Left ventricle myocardium inferior (tissue), 1 donor: ENCODE measurements at regions not wholly inside any gene's neighbourhood (a gene's known extent, or its start where the extent isn't known, plus 50 kb on each side); places are given as distances from the start of the nearest gene placed in this dataset.

Experiments
- DNase-seq: peaks from one replicate; pipeline ENCODE4 v3.0.0-alpha.2; 2020
- H3K27ac ChIP-seq: fragments of 200-600 bp; replicated peaks from 2 replicates; pipeline ENCODE4 v1.8.0; 2021
- H3K27me3 ChIP-seq: fragments of 200-600 bp; 2 replicates; pipeline ENCODE4 v1.8.0; 2021; ENCODE audit warnings: low read depth
- H3K36me3 ChIP-seq: fragments of 200-600 bp; 2 replicates; pipeline ENCODE4 v1.8.0; 2021
- H3K4me1 ChIP-seq: fragments of 200-600 bp; 2 replicates; pipeline ENCODE4 v1.8.0; 2021
- H3K4me3 ChIP-seq: fragments of 200-600 bp; 2 replicates; pipeline ENCODE4 v1.8.0; 2021; ENCODE audit warnings: mild to moderate bottlenecking, moderate library complexity
- H3K9me3 ChIP-seq: fragments of 200-600 bp; replicated peaks from 2 replicates; pipeline ENCODE4 v1.8.0; 2021
- CTCF ChIP-seq: fragments of 200-600 bp; IDR thresholded peaks from 2 replicates; pipeline ENCODE4 v1.8.0; 2021; ENCODE audit warnings: antibody characterized with exemption, mild to moderate bottlenecking, borderline replicate concordance
- intact Hi-C: fragments of 100-400 bp; cut with micrococcal nuclease; formaldehyde crosslinking; loops from one replicate; pipeline ENCODE4 v1.11.0; 2022
- donor health status: DM: no; HTN: yes; CAD: no; lungs with severe emphysema.

GRCh38 chr18:76667603-76668002 lies 154.8 kb upstream of the ZNF236 start:
- Histone ChIP-seq H3K27me3 (peaks cover 35% of the 10 kb centered on the region), H3K4me3 (no peak overlapping the region), H3K27ac (no peak overlapping the region), H3K4me1 (no peaks in the 10 kb centered on the region), H3K9me3 (no peaks in the 10 kb centered on the region), H3K36me3 (no peaks in the 10 kb centered on the region)
- TF ChIP-seq CTCF, result no peak
- DNase-seq, result no peak
- intact Hi-C loops, result no loop called here

GRCh38 chr18:76662626-76663025 lies 159.7 kb upstream of the ZNF236 start:
- Histone ChIP-seq H3K9me3 (no peaks in the 10 kb centered on the region), H3K4me3 (no peak overlapping the region), H3K36me3 (no peaks in the 10 kb centered on the region), H3K27me3 (peaks cover 37% of the 10 kb centered on the region), H3K27ac (no peak overlapping the region), H3K4me1 (no peaks in the 10 kb centered on the region)
- intact Hi-C loops, result no loop called here
- TF ChIP-seq CTCF, result no peak
- no peak for DNase-seq

- no peak for TF ChIP-seq CTCF
Measured at GRCh38 chr18:76660571-76661192, 161.7 kb upstream of the ZNF236 start.

GRCh38 chr18:76658627-76659026 lies 163.6 kb upstream of the ZNF516 start:
- TF ChIP-seq CTCF, result no peak
- Histone ChIP-seq H3K36me3 (no peaks in the 10 kb centered on the region), H3K4me1 (no peaks in the 10 kb centered on the region), H3K27ac (no peak overlapping the region), H3K9me3 (no peaks in the 10 kb centered on the region), H3K27me3 (peaks cover 52% of the 10 kb centered on the region), H3K4me3 (no peak overlapping the region)
- no peak for DNase-seq
- intact Hi-C loops, result no loop called here

More at GRCh38 chr18:76660571-76661192, 161.7 kb upstream of the ZNF236 start:
- intact Hi-C loops, result no loop called here
- DNase-seq, result no peak
- no peak overlapping the region for H3K27ac ChIP-seq
- no peaks in the 10 kb centered on the region for H3K36me3 ChIP-seq
- H3K4me3 ChIP-seq, result no peak overlapping the region
- H3K9me3 ChIP-seq, result no peaks in the 10 kb centered on the region
- no peaks in the 10 kb centered on the region for H3K4me1 ChIP-seq
- peaks cover 47% of the 10 kb centered on the region for H3K27me3 ChIP-seq

- Histone ChIP-seq H3K36me3 (no peaks in the 10 kb centered on the region), H3K27ac (no peak overlapping the region), H3K4me1 (no peaks in the 10 kb centered on the region), H3K27me3 (peaks cover 56% of the 10 kb centered on the region), H3K4me3 (no peak overlapping the region), H3K9me3 (no peaks in the 10 kb centered on the region)
- intact Hi-C loops, result no loop called here
- TF ChIP-seq CTCF, result no peak
- no peak for DNase-seq
Measured at GRCh38 chr18:76657911-76658470, 162.9 kb upstream of the ZNF516 start.
